ENCODE measurements at regions not wholly inside any gene's neighbourhood (a gene's known extent, or its start where the extent isn't known, plus 50 kb on each side); places are given as distances from the start of the nearest gene placed in this dataset.

DNA sequence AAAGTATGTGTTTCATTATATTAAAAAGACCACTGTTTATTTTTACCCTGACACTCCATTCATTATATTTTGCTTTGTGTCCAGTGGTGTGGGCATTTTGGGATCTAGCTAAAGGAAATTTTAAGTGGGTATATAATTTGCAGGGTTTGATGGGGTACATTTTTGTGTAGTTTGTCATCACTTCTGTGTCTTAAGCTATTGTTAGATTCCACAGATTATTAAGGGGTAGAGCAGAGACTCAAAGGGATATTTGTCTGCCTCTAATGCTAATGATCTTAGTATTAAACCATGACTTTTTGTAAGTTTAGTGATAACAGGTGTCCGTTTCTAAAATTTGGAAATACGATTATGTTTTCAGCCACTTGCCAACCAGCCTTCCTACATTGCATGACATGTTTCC is 731.6 kb downstream of the BRINP1 start:
- H3K79me2 ChIP-seq (ENCODE audit: control insufficient read depth, insufficient read depth, low read length): no peaks in the 10 kb centered on the region
- no peaks in the 10 kb centered on the region for H3K36me3 ChIP-seq (ENCODE audit: control insufficient read depth in 2 of 2, extremely low read depth in 1 of 2, insufficient read depth in 2 of 2, low read length in 2 of 2)
- TF ChIP-seq, protein P1, sequence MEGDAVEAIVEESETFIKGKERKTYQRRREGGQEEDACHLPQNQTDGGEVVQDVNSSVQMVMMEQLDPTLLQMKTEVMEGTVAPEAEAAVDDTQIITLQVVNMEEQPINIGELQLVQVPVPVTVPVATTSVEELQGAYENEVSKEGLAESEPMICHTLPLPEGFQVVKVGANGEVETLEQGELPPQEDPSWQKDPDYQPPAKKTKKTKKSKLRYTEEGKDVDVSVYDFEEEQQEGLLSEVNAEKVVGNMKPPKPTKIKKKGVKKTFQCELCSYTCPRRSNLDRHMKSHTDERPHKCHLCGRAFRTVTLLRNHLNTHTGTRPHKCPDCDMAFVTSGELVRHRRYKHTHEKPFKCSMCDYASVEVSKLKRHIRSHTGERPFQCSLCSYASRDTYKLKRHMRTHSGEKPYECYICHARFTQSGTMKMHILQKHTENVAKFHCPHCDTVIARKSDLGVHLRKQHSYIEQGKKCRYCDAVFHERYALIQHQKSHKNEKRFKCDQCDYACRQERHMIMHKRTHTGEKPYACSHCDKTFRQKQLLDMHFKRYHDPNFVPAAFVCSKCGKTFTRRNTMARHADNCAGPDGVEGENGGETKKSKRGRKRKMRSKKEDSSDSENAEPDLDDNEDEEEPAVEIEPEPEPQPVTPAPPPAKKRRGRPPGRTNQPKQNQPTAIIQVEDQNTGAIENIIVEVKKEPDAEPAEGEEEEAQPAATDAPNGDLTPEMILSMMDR (optimal IDR thresholded peaks at IDR 0.05 in 1 of 3, IDR thresholded peaks at IDR 0.05 in 1 of 3, conservative IDR thresholded peaks at IDR 0.05 in 1 of 3; ENCODE audit: extremely low read depth in 1 of 3, insufficient read depth in 2 of 3, low read length in 3 of 3): no peak
- TF ChIP-seq EZH2 (IDR thresholded peaks at IDR 0.05; ENCODE audit: low read length): no peak
- dilution Hi-C loops (cut with MboI; ENCODE audit: extremely low pct_ligation_motif_present, low sequenced_read_pairs): no loop called here
- FAIRE-seq (no peak), DNase-seq (ENCODE audit: low read depth, low spot score) (no peak)
- no peak overlapping the region for H2AFZ ChIP-seq (ENCODE audit: control insufficient read depth, low read length)
- no peak overlapping the region for H3K27ac ChIP-seq (ENCODE audit: control insufficient read depth, insufficient read depth, low read length)
- no peak overlapping the region for H3K4me2 ChIP-seq (ENCODE audit: control insufficient read depth, extremely low read depth, insufficient read depth, low read depth, low read length)
- H3K9me1 ChIP-seq (ENCODE audit: control insufficient read depth, extremely low read depth, insufficient read depth, low read length): no peaks in the 10 kb centered on the region
- no peaks in the 10 kb centered on the region for H3K27me3 ChIP-seq (ENCODE audit: control insufficient read depth, extremely low read depth, insufficient read depth, low read length)
- no peaks in the 10 kb centered on the region for H4K20me1 ChIP-seq (ENCODE audit: control insufficient read depth, extremely low read depth, insufficient read depth, low read length)
- H3K4me1 ChIP-seq (ENCODE audit: control insufficient read depth, extremely low read depth, insufficient read depth, low read length): no peaks in the 10 kb centered on the region
- peaks cover 3% of the 10 kb centered on the region for H3K9me3 ChIP-seq (ENCODE audit: control insufficient read depth, low read depth, low read length)
- no peak overlapping the region for H3K4me3 ChIP-seq (ENCODE audit: control insufficient read depth in 2 of 3, extremely low read depth in 1 of 3, insufficient read depth in 2 of 3, low read depth in 1 of 3, low read length in 3 of 3)
- no peak overlapping the region for H3K9ac ChIP-seq (ENCODE audit: control insufficient read depth, extremely low read depth, insufficient read depth, low read length)

DNA sequence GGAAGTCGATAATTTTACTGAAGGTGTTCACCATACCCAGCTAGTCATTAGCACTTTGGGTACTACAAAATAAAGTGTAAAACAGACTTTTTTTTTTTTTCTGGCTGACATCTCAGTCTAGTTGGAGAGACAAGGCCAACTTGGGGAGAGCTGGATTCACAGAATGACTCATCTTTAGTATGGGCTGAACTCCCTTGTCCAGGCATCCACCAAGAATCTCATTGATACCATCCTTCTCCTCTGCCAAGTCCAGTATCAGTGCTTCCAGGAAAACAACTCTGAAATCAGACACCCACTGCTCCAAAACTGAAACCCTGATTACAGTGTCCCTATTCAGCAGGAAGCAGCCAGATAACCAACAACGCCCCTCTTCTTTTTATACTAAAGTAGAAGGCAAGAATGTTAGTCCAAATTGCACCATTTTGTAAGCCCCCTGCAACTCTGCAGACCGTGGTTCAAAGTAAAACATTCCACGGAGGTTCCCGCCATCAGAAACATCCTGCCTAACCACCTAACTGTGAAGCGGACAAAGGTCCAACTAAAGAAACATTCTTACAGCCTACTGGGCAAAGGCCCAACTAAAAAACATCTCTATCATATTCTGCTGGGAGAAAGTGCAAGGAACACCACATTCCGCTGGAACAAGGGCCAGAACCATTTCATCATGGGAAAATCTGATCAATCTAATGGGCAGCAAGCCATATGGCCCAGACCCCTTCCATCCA is 728.2 kb downstream of the BRINP1 start:
- Histone ChIP-seq H2AFZ (ENCODE audit: control insufficient read depth, low read length) (no peak overlapping the region), H3K27ac (ENCODE audit: control insufficient read depth, insufficient read depth, low read length) (no peak overlapping the region), H4K20me1 (ENCODE audit: control insufficient read depth, extremely low read depth, insufficient read depth, low read length) (no peaks in the 10 kb centered on the region), H3K4me1 (ENCODE audit: control insufficient read depth, extremely low read depth, insufficient read depth, low read length) (no peaks in the 10 kb centered on the region), H3K79me2 (ENCODE audit: control insufficient read depth, insufficient read depth, low read length) (no peaks in the 10 kb centered on the region), H3K9me3 (ENCODE audit: control insufficient read depth, low read depth, low read length) (no peaks in the 10 kb centered on the region), H3K27me3 (ENCODE audit: control insufficient read depth, extremely low read depth, insufficient read depth, low read length) (no peaks in the 10 kb centered on the region), H3K4me3 (ENCODE audit: control insufficient read depth in 2 of 3, extremely low read depth in 1 of 3, insufficient read depth in 2 of 3, low read depth in 1 of 3, low read length in 3 of 3) (no peak overlapping the region), H3K4me2 (ENCODE audit: control insufficient read depth, extremely low read depth, insufficient read depth, low read depth, low read length) (no peak overlapping the region), H3K36me3 (ENCODE audit: control insufficient read depth in 2 of 2, extremely low read depth in 1 of 2, insufficient read depth in 2 of 2, low read length in 2 of 2) (no peaks in the 10 kb centered on the region), H3K9ac (ENCODE audit: control insufficient read depth, extremely low read depth, insufficient read depth, low read length) (no peak overlapping the region), H3K9me1 (ENCODE audit: control insufficient read depth, extremely low read depth, insufficient read depth, low read length) (no peaks in the 10 kb centered on the region)
- dilution Hi-C loops (cut with MboI; ENCODE audit: extremely low pct_ligation_motif_present, low sequenced_read_pairs): no loop called here
- FAIRE-seq: no peak
- TF ChIP-seq, protein P1 (optimal IDR thresholded peaks at IDR 0.05 in 1 of 3, IDR thresholded peaks at IDR 0.05 in 1 of 3, conservative IDR thresholded peaks at IDR 0.05 in 1 of 3; ENCODE audit: extremely low read depth in 1 of 3, insufficient read depth in 2 of 3, low read length in 3 of 3): no peak
- TF ChIP-seq EZH2 (IDR thresholded peaks at IDR 0.05; ENCODE audit: low read length): no peak
- no peak for DNase-seq (ENCODE audit: low read depth, low spot score)
